Left lobe of liver (tissue), 2 donors: ENCODE measurements at regions not wholly inside any gene's neighbourhood (a gene's known extent, or its start where the extent isn't known, plus 50 kb on each side); places are given as distances from the start of the nearest gene placed in this dataset.
A peak's percentile ranks its signal among the peaks of the same experiment; 100 is the strongest.

Experiments used
- ATAC-seq: fragments of 200-7000 bp; cut with Tn5 transposase; one replicate; pipeline ENCODE4 v1.9.1; 2020; ENCODE audit warnings: mild to moderate bottlenecking, moderate library complexity
- DNase-seq: peaks from one replicate; pipeline ENCODE4 v3.0.0-alpha.2; 2020; ENCODE audit warnings: low spot score
- donor health status: DM: no; HTN: no; CAD: no; lungs with moderate emphysema.
- donor health status: DM: no; HTN: yes; CAD: no.

DNA sequence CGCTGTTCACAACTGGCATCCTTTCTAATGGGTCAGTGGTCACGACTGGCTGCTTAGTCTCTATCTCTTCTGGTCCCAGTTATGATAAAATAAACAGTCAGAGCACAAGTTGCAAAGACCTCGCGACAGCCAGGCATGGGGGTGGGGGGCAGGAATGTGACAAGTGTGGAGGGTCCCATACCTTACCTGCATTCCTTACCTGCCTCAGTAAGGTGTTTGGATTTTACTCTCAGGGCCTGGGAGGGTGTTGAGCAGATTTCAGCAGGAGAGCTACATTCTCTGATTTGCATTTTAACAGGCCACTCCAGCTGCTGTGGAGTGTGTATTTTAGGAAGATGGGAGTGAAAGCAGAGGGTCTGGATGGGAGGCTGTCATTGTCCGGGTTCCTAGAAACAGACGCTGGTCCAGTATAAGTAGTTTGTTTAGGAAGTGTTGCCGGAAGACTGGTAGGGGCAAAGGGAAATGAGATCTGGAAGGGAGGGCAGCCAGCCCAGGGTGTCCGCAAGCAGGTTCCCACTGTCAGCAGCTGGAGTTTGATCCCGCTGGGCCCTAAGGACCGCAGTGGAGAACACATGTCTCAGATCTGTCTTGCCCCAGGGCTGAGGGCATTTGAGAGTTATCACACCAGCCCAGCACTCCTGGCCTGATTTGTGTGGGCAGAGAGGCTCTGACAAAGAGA lies 920.0 kb downstream of the UQCRFS1 start:
- ATAC-seq = no peak

DNA sequence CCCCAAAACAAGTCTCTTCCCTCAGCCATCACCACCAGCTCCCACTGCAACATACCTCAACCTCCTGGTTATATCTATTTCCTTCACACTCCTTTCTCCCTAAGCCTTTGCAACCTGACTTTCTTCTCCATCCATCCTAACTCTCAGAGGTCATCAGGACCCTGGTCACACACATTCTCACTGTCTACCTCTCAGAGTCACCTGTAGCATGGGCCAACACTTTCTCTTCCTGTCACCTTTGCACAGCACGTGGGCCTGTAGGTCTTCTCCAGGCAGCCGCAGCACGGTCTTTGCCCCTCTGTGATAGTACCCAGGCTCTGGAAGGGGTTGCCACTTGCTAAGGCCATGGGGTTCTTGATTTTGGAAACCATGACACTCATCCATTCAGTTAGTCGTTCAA lies 921.1 kb downstream of the UQCRFS1 start:
- no peak for ATAC-seq
- DNase-seq = no peak

More for the DNA sequence above, 920.0 kb downstream of the UQCRFS1 start:
- DNase-seq = no peak

DNA sequence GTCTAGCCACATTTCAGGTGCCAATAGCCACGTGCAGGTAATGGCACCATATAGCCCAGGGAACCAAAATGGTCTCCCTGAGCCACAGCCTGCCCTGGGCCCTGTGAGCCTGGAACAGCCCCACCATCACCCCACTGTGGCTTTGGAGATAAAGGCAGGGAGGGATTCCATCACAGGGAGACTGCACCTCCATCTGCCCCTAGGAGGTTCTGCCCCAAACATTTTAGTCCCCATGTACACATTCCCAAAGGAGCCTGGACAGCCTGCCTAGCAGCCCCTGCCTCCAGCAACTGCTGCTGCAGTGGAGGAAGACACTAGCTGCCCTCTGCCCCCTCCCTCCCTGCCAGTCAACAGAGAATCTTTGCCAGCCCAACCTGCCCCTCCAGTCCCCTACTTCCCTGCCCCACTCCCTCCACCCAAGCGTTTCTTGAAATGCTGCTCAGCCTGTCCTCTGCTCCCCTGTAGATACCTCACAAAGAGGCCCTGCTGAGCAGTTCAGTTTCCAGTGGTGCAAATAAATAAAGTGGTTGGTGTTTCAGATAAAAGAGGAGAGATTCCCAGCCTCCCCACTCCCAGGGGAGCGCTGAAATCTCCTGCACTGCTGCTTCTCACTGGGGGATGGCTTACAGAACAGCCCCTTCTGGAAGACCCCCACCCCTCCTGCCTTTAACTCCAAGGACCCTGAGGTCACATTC lies 921.8 kb downstream of the UQCRFS1 start:
- ATAC-seq = no peak
- DNase-seq = no peak

DNA sequence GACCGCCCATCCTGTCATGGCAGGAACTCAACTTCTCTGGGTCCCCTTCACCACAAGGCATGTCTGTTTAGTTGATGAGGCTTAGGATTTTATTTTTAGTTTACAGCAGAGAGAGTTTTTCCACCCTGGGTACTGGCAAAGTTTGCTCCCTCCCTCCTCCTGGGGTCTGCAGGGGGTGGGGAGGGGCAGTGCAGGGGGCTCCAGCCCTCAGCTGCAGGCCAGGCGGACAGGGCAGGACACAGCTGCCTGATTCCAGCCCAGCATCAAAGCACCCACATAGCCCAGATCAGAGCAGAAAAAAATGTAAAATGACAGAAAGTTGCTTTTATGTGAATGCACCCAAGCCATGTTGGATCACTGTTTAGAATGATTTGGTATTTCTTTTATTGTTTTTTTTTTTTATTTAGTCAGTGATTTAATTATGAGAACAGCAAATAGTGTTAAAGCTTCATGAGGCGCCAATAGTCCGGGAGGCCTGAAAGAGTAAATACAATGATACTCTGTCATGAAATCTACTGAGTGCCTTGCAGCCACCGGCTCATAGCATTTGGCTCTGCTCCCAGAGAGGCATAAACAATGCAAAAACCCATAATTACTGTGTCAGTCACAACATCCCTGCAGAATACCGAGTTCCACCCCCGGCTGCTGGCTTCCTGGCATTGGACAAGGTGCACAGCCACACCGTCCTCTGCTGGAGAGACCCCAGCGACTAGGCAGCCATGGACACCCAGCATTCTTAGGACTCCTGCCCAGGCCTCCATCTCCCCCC lies 923.5 kb downstream of the UQCRFS1 start:
- no peak for ATAC-seq
- no peak for DNase-seq

- DNase-seq (no peak), ATAC-seq (no peak)
Measured at GRCh38 chr19:28288572-28289264, 924.2 kb downstream of the UQCRFS1 start.

DNA sequence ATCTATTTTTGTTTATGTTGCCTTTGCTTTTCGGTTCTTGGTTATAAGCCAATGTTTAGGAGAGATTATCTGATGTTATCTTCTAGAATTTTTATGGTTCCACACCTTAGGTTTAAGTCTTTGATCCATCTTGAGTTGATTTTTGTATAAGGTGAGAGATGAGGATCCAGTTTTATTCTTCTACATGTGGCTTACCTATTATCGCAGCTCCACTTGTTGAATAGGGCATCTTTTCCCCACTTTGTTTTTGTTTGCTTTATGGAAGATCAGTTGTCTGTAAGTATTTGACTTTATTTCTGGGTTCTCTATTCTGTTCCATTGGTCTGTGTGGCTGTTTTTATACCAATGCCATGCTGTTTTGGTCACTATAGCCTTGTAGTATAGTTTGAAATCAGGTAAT lies 927.0 kb downstream of the UQCRFS1 start:
- DNase-seq = no peak
- ATAC-seq = no peak

DNA sequence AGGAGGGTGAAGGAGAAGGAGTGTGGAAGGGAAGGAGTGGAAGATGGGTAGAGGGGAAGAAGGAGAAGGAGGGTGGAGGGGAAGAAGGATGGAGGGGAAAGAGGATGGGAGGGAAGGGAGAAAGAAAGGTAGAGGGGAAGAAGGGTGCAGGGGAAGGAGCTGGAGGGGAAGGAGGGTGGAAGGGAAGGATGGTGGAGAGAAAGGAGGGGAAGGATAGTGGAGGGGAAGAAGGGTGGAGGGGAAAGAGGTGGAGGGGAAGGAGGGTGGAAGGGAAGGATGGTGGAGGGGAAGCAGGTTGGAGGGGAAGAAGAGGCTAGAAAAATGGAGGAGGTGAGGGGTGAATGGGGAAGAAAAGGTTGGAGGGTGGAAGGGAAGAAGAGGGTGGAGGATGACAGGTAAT lies 927.9 kb downstream of the UQCRFS1 start:
- ATAC-seq (no peak), DNase-seq (no peak)

DNA sequence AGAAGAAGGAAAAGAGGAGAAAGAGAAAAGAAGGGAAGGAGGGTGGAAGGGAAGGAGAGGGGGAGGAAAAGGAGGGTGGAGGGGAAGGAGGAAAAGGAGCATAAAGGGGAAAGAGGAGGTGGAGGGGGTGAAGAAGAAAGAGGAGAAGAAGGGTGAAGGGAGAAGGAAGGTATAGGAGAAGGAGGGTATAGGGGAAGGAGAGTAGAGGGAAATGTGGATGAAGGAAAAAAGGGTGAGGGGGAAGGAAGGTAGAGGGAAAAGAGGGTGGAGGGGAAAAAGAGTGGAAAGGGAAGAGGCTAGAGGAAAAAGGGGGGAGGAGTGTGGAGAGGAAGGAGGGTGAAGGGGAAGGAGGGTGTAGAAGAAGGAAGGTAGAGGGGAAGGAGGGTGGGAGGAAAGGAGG lies 928.6 kb downstream of the UQCRFS1 start:
- no peak for ATAC-seq

GRCh38 chr19:28283592-28283991 lies 929.4 kb downstream of the UQCRFS1 start:
- ATAC-seq (no peak), DNase-seq (no peak)

More for the DNA sequence above, 928.6 kb downstream of the UQCRFS1 start:
- no peak for DNase-seq

- ATAC-seq = no peak
- DNase-seq = no peak
Measured at GRCh38 chr19:28281676-28282075, 931.3 kb downstream of the UQCRFS1 start.

DNA sequence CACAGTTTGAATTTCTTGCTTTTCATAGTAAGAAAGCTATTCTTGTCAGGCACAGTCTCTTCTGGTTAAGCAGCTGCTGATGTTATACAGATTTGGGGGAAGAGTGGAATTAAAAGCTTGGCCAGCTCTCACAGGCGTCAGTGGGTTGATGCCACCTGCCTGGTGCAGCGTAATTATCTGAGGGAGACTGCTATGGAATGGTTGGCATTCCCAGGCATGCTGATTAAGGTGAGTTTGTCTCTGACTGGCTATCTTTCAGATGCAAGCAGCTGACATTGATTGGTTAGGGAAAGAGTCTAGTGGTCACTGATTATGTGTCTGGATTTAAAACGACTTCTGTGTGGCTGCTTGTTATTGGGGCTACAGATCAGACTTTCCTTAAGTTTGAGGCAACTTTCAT lies 948.4 kb downstream of the UQCRFS1 start:
- ATAC-seq (no peak), DNase-seq (no peak)

DNA sequence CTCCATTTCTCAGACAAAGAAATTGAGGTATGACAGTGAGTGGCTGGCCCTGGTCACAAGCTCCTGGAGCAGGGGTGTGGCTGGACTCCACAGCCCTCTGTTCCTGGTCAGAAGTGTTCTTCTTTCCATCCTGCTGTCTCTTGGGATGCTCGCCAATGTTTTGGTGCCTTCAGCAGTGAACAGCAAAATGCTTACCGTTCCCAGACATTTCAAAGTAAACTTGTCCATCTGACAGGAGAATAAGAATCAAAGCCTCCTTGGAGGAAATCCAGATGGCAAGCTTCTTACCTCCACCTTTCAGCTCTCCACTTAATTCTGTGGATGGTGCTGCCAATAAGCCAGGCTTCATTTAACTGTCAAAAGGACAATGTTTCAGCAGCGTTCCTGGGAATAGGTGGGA lies 954.1 kb downstream of the UQCRFS1 start:
- no peak for ATAC-seq
- no peak for DNase-seq

- no peak for ATAC-seq
Measured at GRCh38 chr19:28257396-28257795, 955.6 kb downstream of the UQCRFS1 start.

DNA sequence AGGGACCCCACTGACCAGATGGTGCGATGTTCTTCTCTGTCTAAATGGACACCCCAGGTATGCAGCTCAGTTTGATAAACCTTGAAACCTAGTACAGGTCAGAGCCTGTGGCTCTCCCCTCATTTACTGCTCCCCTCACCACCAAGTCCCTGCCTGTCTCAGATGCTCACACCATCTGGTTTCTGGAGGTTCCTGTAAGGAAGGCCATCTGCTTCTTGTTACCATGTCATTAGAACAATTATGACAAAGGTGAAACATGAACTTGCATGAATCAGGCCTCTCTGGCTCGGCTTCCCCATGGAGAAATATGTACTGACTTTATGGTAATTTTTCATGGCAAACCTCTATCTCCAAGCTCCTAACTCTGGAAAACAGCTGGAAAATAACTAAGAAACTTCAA lies 965.7 kb downstream of the UQCRFS1 start:
- DNase-seq = no peak

More at GRCh38 chr19:28257396-28257795, 955.6 kb downstream of the UQCRFS1 start:
- no peak for DNase-seq

DNA sequence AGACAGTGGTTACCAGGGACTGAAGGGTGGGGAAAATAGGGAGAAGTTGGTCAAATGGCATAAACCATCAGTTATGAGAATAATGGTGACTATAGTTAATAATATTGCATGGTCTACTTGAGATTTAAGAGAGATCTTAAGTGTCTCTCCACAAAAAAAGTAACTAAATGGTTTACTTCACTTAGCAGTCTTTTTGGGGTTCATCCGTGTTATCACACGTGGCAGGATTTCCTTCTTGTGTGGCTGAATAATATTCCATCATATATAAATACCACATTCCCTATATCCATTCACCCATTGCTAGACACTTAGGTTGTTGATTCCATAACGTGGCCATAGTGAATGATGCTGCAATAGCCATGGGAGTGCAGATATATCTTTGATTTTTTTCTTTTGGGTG lies 967.0 kb downstream of the UQCRFS1 start:
- no peak for ATAC-seq

More for the DNA sequence above, 965.7 kb downstream of the UQCRFS1 start:
- ATAC-seq = no peak

GRCh38 chr19:28244966-28245365 lies 968.0 kb downstream of the UQCRFS1 start:
- no peak for DNase-seq
- no peak for ATAC-seq

More for the DNA sequence above, 967.0 kb downstream of the UQCRFS1 start:
- DNase-seq = no peak

- ATAC-seq = peak; percentile 63
- DNase-seq = no peak
Measured at GRCh38 chr19:28242317-28242927, 970.5 kb downstream of the UQCRFS1 start.

DNA sequence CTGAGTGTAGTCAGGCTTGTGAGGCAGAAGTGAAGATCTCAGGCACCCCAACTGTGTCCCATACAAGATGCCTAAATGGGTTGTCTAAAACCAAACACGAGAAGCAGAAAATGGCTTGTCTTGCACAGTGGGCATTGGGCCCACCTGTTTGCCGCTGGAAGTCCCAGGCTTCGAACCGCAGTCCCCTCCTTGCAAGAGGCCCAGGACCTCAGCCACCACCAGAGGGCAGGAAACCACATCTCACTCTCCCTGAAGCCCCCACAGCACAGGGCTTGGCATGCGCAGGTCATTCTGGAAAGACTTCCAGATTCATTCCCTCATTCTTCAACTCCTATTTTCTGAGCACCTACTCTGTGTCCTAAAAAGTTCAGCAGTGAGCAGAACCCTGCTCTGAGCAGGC lies 973.7 kb downstream of the UQCRFS1 start:
- no peak for ATAC-seq
- DNase-seq = no peak

DNA sequence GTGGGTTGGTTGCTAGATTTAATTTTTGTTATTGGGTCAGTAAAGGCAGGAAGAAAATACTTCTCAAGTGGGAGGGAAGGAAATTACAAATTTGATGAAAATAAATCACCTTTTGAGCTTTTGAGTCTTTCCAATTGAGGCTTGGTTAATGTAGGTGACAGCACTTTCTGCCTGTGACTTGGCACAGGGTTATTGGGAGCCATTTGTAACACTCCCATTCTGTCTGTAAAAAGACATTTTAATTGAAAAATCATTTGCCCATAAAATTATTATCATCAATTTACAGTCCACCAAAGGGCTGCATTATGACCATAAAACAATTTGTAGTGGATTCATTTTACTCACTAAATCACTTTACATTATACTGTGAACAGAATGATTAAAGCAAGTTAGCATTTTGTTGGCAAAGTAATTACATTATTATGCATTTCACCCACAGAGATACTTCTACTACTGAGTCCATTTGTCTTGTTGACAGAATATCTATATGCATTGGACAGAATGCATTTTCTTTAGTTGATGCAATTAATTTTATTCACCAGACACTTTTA lies 974.6 kb downstream of the UQCRFS1 start:
- ATAC-seq (no peak), DNase-seq (no peak)

GRCh38 chr19:28235606-28236125 lies 977.3 kb downstream of the UQCRFS1 start:
- ATAC-seq (no peak), DNase-seq (no peak)
